IgD-negative memory B cell (primary cell): ENCODE measurements at regions not wholly inside any gene's neighbourhood (a gene's known extent, or its start where the extent isn't known, plus 50 kb on each side); places are given as distances from the start of the nearest gene placed in this dataset.

Source experiments
- H3K27ac Mint-ChIP-seq, 3 donors: one replicate each; pipeline ENCODE4 v1.8.0; 2020 to 2022; ENCODE audit warnings: mild to moderate bottlenecking in 3 of 3, mixed read lengths in 3 of 3, moderate library complexity in 1 of 3
- H3K27me3 Mint-ChIP-seq: one replicate; pipeline ENCODE4 v1.8.0; 2021; ENCODE audit warnings: mixed read lengths
- H3K36me3 Mint-ChIP-seq: one replicate; pipeline ENCODE4 v1.8.0; 2020; ENCODE audit warnings: mild to moderate bottlenecking, mixed read lengths
- H3K4me1 Mint-ChIP-seq, 3 donors: one replicate each; pipeline ENCODE4 v1.8.0; 2020 to 2022; ENCODE audit warnings: mixed read lengths in 3 of 3, mild to moderate bottlenecking in 1 of 3
- H3K4me3 Mint-ChIP-seq, 4 donors: one replicate each; pipeline ENCODE4 v1.8.0; 2020 to 2022; ENCODE audit warnings: mild to moderate bottlenecking in 4 of 4, mixed read lengths in 4 of 4, moderate library complexity in 3 of 4
- H3K9me3 Mint-ChIP-seq, 3 donors: one replicate each; pipeline ENCODE4 v1.8.0; 2020 to 2021; ENCODE audit warnings: mixed read lengths in 3 of 3, mild to moderate bottlenecking in 1 of 3

DNA sequence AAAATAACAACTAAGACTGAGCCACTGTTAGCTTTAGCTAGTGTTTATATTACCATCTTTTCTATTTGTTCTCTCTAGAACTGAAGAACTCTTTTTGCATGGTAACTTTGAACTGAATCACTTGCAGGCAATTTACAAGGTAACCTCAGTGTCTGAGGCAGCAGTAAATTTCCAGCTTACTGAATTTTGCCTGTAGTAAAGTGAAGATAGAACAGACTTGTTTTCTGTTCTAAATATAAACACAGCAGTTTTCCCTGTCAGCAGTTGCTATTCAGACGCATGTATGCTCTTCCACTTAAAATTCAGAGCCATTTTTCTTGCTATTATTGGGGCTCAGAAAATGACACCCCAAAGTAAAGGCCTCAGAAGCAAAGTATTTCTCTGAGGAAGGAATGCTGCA, 974.0 kb upstream of the GJE1 start:
- no peak overlapping the region for H3K27ac Mint-ChIP-seq
- H3K36me3 Mint-ChIP-seq: no peaks in the 10 kb centered on the region
- peaks cover 0 to 3% (median 0%) of the 10 kb centered on the region in 3 donors for H3K9me3 Mint-ChIP-seq
- peaks cover 0 to 12% (median 2%) of the 10 kb centered on the region in 3 donors for H3K4me1 Mint-ChIP-seq
- no peaks in the 10 kb centered on the region for H3K27me3 Mint-ChIP-seq
- H3K4me3 Mint-ChIP-seq: no peak overlapping the region

DNA sequence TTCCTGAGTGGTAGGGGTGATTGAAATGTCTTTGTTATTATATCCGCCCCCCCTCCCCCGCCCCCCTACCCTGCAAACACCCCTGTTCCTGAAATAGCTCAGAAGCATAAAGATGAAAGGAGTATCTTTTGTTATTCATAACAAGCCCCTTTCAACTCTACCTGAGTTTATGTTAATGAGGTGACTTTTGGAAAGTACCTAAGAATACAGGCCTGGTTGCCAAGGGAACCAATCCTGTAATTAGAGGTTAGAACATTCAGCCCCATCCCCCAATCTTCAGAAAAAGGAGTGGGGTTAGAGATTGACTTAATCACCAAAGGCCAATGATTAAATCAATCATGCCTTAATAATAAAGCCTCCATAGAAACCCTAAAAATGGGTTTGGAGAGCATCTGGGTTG, 979.2 kb upstream of the GJE1 start:
- H3K27ac Mint-ChIP-seq: no peak overlapping the region
- no peaks in the 10 kb centered on the region for H3K36me3 Mint-ChIP-seq
- peaks cover 4 to 24% (median 6%) of the 10 kb centered on the region in 3 donors for H3K4me1 Mint-ChIP-seq
- peak overlapping the region in 1 of 4 donors; percentile 81 for H3K4me3 Mint-ChIP-seq
- H3K9me3 Mint-ChIP-seq: peaks cover 0 to 4% (median 3%) of the 10 kb centered on the region in 3 donors
- H3K27me3 Mint-ChIP-seq: no peaks in the 10 kb centered on the region

DNA sequence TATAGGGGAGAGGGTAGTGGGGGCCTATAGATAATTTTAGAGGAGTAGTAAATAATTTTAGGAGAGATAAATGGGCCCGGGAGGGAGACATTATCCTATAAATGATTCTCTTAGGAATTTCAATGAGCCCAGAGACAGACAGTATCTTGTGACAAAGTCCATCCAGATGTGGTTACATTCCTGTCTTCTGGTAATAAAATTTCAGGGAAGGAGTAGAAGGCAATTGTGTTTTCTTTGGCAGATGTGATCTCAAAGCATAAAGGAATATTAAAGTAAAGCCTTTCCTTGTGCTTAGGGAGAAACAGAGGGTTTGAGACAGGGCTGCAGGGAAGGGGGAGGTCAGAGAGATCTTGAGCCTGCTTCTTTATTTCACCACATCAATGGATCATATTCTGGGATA, 979.8 kb upstream of the GJE1 start:
- Mint-ChIP-seq H3K27ac (peak overlapping the region in 1 of 3 donors; percentile 87), H3K27me3 (no peaks in the 10 kb centered on the region), H3K9me3 (peaks cover 0 to 4% (median 3%) of the 10 kb centered on the region in 3 donors), H3K36me3 (no peaks in the 10 kb centered on the region), H3K4me3 (peak overlapping the region in 1 of 4 donors; percentile 69), H3K4me1 (peaks cover 4 to 23% (median 6%) of the 10 kb centered on the region in 3 donors)

DNA sequence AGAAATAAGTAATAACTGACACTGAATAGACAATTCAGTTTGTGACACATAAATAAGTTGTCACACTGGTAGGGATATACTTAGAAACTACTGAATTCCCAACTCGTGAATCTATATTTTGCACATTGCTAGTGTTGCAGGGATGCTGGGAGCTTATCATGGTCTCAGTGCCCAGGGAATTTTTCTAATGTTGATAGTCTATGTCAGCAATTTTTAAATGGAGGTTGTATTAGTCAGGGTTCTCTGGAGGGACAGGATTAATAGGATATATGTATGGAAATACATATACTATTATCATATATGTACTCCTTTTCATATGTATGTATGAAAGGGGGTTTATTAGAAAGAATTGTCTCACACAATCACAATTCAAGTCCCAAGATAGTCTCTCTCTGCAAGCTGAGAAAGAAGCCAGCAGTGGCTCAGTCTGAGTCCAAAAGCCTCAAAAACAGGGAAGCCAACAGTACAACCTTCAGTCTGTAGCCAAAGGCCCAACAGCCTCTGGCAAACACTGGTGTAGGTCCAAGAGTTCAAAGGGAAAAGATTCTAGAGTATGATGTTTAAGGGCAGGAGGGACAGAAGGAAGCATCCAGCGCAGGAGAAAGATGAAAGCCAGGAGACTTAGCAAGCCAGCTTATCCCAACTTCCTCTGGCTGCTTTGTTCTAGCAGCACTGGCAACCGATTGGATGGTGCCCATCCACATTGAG, 980.9 kb upstream of the GJE1 start:
- Mint-ChIP-seq H3K36me3 (no peaks in the 10 kb centered on the region), H3K27me3 (no peaks in the 10 kb centered on the region), H3K4me3 (no peak overlapping the region), H3K27ac (no peak overlapping the region), H3K9me3 (peaks cover 0 to 4% (median 3%) of the 10 kb centered on the region in 3 donors), H3K4me1 (peaks cover 4 to 23% (median 6%) of the 10 kb centered on the region in 3 donors)

DNA sequence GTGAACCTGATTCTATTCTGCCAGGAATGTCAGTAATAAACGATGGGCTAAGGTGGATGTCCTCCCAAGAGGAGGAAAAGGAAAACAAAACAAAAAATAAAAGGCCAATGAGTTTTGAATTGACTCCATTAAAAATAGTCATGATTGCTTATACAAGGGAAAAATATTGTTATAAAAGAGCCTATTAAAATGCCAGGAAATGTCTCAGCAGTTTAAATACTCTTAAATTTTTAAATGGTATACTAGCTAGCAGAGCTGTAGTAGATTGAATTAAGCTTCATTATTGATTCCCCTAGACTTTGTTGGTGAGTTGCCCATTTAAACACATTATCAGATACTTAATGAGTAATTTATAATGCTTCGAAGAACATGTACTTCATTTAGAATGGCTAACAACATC, 990.9 kb upstream of the GJE1 start:
- peak overlapping the region in 1 of 3 donors; percentile 43 for H3K27ac Mint-ChIP-seq
- H3K27me3 Mint-ChIP-seq: no peaks in the 10 kb centered on the region
- no peaks in the 10 kb centered on the region for H3K9me3 Mint-ChIP-seq

DNA sequence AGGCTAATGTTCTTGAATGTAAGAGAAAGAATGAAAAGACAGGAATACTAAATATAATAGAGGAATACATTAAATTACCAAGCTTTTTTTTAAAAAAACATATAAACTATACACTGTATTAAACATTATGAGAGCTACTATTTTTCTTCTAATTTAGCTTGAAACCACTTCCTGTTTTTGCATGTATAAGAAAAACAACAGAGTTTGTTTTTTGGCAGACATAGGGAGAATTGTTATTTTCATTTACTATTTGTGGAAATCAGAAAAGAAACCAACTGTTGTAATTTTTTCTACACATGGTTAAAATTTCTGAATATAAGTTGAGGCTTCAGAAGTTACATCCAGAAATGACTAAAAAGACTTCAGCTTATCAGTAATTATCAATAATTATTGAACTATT, 991.8 kb upstream of the GJE1 start:
- no peak overlapping the region for H3K4me3 Mint-ChIP-seq
- no peaks in the 10 kb centered on the region for H3K27me3 Mint-ChIP-seq
- H3K4me1 Mint-ChIP-seq: peaks cover 0 to 8% (median 2%) of the 10 kb centered on the region in 3 donors
- H3K9me3 Mint-ChIP-seq: no peaks in the 10 kb centered on the region
- no peaks in the 10 kb centered on the region for H3K36me3 Mint-ChIP-seq
- no peak overlapping the region for H3K27ac Mint-ChIP-seq

More for the DNA sequence above, 990.9 kb upstream of the GJE1 start:
- peaks cover 0 to 8% (median 2%) of the 10 kb centered on the region in 3 donors for H3K4me1 Mint-ChIP-seq
- H3K36me3 Mint-ChIP-seq: no peaks in the 10 kb centered on the region
- H3K4me3 Mint-ChIP-seq: no peak overlapping the region

DNA sequence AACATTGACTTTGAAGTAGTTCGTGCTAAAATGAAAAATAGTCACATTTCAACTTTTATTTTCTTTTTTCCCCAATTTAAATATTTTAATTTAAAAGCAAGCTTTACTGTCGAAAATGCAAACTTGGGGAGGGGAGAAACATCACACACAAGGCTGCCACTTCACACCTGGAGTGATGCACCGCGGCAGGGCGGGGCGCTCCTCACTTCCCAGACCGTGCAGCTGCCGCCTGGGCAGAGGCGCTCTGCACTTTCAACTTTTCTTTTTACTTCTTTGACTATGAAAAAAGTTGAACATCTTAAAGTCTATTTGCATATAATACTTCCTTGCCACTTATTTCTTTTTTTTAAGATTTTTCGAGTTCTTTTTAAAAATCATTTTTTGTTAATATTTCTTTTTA, 993.3 kb upstream of the GJE1 start:
- Mint-ChIP-seq H3K27ac (no peak overlapping the region), H3K4me1 (peaks cover 0 to 8% (median 2%) of the 10 kb centered on the region in 3 donors), H3K27me3 (no peaks in the 10 kb centered on the region), H3K4me3 (no peak overlapping the region), H3K36me3 (no peaks in the 10 kb centered on the region), H3K9me3 (no peaks in the 10 kb centered on the region)

DNA sequence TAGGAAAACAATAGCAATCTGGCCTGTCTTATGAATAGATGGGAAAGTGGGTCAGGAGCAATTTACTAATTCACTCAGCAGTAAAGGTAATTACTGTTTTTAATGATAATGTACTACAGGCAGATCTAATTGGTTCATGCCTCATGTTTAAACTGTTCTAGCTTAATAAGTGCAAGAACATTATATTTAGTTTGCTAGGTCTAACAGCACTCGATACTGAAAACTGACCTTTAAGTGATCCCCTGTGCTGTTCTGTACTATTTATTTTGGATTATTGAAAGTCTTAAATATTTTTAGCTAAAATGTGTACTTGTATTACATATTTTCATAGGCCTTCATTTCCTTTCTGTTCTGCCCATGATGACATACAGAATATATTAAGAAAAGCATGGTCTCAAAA, 998.0 kb upstream of the GJE1 start:
- H3K27me3 Mint-ChIP-seq: no peaks in the 10 kb centered on the region
- H3K9me3 Mint-ChIP-seq: no peaks in the 10 kb centered on the region
- H3K4me3 Mint-ChIP-seq: no peak overlapping the region
- peaks cover 0 to 2% (median 0%) of the 10 kb centered on the region in 3 donors for H3K4me1 Mint-ChIP-seq
- no peaks in the 10 kb centered on the region for H3K36me3 Mint-ChIP-seq
- no peak overlapping the region for H3K27ac Mint-ChIP-seq

DNA sequence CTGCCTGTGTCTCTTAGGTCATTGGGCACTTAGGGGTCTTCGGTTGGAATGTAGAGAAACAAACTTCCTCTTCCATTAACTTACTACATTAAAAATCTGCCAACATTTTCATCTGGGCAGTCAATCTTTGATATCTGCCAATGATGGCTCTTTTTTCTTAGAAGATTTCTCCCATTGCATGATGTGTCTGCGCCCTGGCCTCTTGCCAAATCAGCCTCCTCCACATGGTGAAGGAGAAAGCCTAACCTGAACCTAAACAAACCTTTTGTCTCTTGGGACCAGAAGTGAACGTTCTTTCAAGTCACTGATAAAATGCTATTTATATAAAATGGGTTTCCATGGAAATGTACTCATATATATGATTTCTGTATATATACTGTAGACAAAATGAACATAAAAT, 998.9 kb upstream of the GJE1 start:
- Mint-ChIP-seq H3K9me3 (no peaks in the 10 kb centered on the region), H3K4me3 (no peak overlapping the region), H3K27me3 (no peaks in the 10 kb centered on the region), H3K4me1 (no peaks in the 10 kb centered on the region), H3K36me3 (no peaks in the 10 kb centered on the region), H3K27ac (no peak overlapping the region)

DNA sequence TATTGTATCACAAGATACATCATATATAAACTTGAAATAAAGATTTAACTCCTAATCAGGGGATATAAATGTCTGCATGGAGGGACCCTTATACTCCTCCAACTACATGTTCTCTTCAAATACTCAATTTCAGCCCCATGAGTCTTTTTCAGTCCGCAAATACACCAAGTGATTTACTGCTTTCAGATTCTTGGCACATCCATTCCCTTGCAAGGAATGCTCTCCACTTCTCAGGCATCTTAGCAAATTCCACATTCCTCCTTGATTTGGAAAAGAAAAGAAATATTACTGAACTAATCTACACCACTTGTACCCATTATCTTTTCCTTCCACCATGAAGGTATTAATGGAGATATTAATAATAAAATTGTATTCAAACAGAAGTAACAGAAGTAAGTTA, 999.4 kb upstream of the GJE1 start:
- H3K4me1 Mint-ChIP-seq: no peaks in the 10 kb centered on the region
- H3K36me3 Mint-ChIP-seq: no peaks in the 10 kb centered on the region
- no peak overlapping the region for H3K4me3 Mint-ChIP-seq
- H3K27me3 Mint-ChIP-seq: no peaks in the 10 kb centered on the region
- H3K27ac Mint-ChIP-seq: no peak overlapping the region
- no peaks in the 10 kb centered on the region for H3K9me3 Mint-ChIP-seq

DNA sequence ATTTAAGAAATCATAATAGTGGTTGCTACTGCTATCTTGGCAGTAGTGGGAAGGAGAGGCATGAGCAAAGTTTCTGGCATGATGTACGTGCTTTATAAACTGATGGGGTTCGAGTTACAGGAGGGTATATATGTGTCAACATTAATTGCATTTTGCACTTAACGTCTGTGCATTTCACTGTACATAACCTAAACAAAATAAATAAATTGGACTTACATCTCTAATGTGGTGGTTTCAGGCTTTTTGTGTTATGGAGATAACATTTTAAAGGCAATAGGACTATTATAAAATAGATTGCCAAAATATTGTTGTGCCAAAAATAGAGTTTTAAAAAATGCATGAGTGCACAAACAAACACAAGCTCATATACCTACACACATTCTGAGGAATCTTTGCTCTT, 1001.1 kb upstream of the GJE1 start:
- no peaks in the 10 kb centered on the region for H3K4me1 Mint-ChIP-seq
- no peaks in the 10 kb centered on the region for H3K36me3 Mint-ChIP-seq
- H3K27ac Mint-ChIP-seq: no peak overlapping the region
- no peaks in the 10 kb centered on the region for H3K27me3 Mint-ChIP-seq
- H3K9me3 Mint-ChIP-seq: no peaks in the 10 kb centered on the region
- no peak overlapping the region for H3K4me3 Mint-ChIP-seq

DNA sequence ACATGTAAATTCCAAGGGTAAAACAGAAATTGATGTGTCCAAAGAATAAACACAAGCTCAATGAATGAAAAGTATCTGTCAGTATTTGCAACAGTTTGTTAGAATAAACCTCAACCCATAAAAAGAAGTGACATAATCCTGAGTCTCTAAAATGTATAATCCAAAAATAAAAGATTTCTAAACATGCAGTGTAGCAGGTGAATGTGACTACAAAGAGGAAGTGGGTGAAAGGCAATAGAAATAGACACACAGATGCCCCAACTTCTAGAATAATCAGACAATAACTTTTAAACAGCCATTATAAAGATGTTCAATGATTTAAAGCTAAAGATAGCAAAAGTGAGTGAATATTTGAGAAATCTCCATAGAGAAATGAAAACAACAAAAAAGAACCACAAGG, 1009.2 kb upstream of the GJE1 start:
- Mint-ChIP-seq H3K4me1 (peaks cover 0 to 8% (median 0%) of the 10 kb centered on the region in 3 donors), H3K27me3 (no peaks in the 10 kb centered on the region), H3K27ac (no peak overlapping the region), H3K36me3 (no peaks in the 10 kb centered on the region), H3K4me3 (no peak overlapping the region), H3K9me3 (no peaks in the 10 kb centered on the region)

DNA sequence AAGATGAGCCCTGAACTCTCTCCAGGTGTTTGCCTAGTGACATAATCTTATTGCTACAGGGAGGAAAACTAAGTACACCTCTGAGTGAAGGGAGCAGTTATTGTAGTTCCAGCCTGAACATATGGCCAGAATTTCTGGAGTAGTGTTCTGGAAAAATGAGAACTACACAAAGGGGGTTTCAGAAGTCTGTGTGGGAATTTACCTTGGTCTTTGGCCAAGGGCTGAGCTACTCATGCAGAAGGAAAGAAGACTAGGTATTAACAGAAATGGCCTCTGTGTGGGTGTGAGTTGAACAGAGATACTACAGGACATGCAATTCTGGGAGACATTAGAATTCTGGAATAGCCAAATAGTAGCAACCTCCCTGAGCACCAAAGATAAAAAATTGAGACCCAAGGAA, 1009.7 kb upstream of the GJE1 start:
- no peaks in the 10 kb centered on the region for H3K27me3 Mint-ChIP-seq
- no peaks in the 10 kb centered on the region for H3K36me3 Mint-ChIP-seq
- no peaks in the 10 kb centered on the region for H3K9me3 Mint-ChIP-seq
- no peak overlapping the region for H3K27ac Mint-ChIP-seq
- peaks cover 0 to 8% (median 0%) of the 10 kb centered on the region in 3 donors for H3K4me1 Mint-ChIP-seq
- no peak overlapping the region for H3K4me3 Mint-ChIP-seq

DNA sequence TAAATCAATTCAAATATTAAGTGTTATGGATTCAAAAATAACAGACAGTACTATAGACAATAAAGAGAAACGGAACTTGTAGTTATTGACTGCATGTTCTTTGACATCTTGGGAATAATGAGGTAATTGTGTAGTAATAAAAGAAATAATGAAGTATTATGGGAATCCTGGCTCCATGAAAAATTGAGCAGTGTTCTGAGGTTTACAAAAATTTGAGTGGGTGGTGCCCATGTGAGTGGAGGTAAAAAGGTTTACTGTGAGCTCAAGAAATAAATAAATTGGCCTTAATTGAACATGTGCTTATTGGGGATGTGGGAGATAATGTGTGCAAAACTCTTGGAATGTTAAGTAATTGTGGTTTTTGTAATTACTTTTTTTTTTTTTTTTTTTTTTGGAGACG, 1013.7 kb upstream of the GJE1 start:
- Mint-ChIP-seq H3K9me3 (no peaks in the 10 kb centered on the region), H3K4me3 (peak overlapping the region in 1 of 4 donors; percentile 12)

DNA sequence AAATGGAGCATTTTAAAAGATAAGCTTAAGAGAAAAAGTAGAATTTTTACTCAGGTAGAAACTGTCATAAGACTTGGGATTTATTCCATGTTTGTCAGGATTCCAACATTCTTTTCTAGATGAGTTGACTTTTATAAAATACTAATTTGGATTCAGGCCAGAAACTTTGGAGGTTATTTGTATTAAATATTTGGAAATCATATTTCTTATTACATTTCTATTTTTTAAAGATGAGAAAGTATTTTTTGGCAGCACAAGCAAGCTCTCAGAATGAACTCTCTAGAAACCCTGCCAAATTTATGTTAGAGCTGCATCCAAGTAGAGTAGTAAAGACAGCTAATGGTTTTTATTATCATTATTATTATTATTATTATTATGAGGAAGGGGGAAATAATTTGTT, 1014.9 kb upstream of the GJE1 start:
- Mint-ChIP-seq H3K27ac (no peak overlapping the region), H3K4me1 (peaks cover 0 to 2% (median 0%) of the 10 kb centered on the region in 3 donors), H3K4me3 (no peak overlapping the region), H3K27me3 (no peaks in the 10 kb centered on the region), H3K36me3 (no peaks in the 10 kb centered on the region), H3K9me3 (no peaks in the 10 kb centered on the region)

More for the DNA sequence above, 1013.7 kb upstream of the GJE1 start:
- H3K27me3 Mint-ChIP-seq: no peaks in the 10 kb centered on the region
- no peaks in the 10 kb centered on the region for H3K36me3 Mint-ChIP-seq
- H3K4me1 Mint-ChIP-seq: peaks cover 0 to 7% (median 0%) of the 10 kb centered on the region in 3 donors
- H3K27ac Mint-ChIP-seq: no peak overlapping the region

DNA sequence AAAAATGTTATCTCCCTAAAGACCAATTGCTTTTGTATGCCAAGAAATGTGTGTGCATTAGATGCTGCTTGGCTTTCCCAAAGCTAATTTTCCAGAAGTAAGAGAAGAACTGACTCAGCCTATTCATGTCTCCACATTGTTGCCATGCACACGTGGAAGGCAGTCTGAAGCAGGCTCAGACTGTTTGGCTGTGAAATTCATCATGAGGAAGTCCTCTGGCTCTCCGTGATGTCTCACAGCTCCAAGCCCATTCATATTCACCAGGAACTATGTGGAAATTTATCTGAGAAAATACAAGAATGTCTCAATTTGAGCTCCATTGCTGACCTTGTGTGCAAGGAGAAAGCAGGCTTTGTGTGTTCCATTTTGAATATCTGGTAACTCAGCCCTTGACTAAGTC, 1022.2 kb upstream of the GJE1 start:
- Mint-ChIP-seq H3K4me3 (no peak overlapping the region), H3K27me3 (no peaks in the 10 kb centered on the region), H3K36me3 (no peaks in the 10 kb centered on the region), H3K4me1 (peaks cover 0 to 3% (median 0%) of the 10 kb centered on the region in 3 donors), H3K9me3 (no peaks in the 10 kb centered on the region), H3K27ac (no peak overlapping the region)
